ENCODE measurements at regions not wholly inside any gene's neighbourhood (a gene's known extent, or its start where the extent isn't known, plus 50 kb on each side); places are given as distances from the start of the nearest gene placed in this dataset.

DNA sequence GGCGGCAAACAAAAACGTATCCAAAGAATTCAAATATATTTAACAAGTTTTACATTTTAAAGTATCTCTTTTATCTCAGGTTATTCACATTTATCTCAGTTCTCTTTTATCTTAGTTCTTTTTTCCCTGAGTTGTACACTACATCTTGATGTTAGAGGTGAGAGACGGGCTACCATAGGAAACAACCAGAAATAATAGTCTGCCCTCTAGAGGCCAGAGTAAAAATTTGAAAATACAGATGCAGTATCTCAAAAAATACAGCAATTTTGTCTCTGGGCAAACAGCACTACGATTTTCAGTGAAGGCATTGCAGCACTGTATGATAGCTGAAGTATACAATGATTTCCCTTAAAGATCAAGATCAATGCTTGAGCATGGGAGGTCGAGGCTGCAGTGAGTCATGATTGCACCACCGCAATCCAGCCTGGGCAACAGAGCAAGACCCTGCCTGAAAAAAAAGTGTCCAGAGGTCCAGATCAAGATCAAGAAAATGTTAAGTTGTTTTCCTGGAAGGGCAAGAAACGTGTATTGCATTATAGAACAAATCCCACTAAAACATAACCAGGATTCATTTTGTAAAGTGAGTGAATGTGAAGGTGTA, 82.6 kb upstream of the ATP11B start:
- peak; percentile 73 for DNase-seq

DNA sequence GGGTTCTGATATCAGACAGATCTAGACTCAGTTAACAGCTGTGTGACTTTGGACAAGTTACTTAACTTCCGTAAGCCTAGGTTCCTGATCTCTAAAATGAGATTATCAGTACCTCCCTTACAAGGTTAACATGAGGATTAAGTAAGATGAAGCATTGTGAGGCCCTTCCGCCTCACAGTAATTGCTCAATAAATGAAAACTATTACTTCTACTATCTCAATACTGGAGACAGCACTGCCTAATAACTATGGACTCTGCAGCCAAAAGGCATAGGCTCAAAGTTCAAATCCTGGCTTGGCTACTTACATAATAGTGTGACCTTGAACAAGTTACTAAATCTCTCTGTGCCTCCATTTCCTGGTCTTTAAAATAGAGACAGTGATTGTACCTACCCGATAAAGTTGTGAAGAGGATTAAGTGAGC, 82.0 kb upstream of the ATP11B start:
- DNase-seq, result no peak

DNA sequence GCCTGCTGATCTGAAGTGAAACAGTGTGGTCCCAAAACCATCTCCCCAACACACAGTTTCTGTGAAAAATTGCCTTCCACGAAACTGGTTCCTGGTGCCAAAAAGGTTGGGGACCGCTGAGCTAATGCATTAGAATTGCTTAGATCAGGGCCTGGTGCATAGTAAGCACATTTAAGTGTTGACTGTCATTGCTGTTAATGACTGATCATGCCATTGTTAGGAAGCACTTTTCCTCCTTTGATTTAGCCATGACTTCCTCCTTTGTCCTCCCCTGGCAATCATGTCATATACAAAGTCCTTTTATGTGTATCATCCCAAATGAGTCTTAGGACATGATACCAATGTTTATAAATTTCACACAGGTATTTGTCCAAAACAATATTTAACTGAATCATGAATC, 81.5 kb upstream of the ATP11B start:
- no peak for DNase-seq

DNA sequence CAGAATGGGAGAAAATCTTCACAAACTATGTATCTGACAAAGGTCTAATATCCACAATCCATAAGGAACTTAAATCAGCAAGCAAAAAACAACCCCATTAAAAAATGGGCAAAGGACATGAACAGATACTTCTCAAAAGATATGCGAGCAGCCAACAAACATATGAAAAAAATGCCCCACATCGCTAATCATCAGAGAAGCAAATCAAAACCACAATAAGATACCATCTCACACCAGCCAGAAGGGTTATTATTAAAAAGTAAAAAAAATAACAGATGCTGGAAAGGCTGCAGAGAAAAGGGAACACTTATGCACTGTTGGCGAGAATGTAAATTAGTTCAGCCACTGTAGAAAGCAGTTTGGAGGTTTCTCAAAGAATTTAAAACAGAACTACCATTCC, 80.2 kb upstream of the ATP11B start:
- no peak for DNase-seq

DNA sequence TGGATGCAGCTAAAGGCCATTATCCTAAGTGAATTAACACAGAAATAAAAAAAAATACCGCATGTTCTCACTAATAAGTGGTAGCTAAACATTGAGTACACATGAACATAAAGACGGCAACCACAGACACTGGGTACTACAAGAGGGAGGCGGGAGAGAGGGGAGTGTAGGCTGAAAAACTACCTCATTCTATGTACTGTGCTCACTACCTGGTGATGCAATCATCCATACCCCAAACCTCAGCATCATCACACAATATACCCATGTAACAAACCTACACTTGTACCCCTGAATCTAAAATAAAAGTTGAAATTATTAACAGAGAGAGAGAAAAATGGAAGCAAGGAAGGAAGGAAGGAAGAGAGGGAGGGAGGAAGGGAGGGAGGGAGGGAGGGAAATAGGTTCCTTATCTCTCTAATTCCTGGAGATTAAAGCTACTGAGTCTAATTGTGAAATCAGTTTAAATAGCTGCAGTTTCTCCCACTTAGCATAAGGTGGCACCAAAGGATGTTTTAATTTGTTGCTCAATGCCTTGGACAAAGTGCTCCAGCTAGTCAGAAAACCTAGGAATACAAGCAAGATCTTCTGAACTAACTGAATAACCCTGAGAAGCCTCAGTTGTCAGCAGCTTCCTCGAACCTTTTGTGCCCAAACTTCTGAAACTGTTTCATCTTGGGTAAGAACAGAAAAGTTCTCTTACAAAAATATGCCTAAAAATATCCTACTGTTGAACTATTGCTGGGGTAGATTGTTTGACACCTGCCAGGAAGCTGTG, 79.4 kb upstream of the ATP11B start:
- peak; percentile 86 for DNase-seq

DNA sequence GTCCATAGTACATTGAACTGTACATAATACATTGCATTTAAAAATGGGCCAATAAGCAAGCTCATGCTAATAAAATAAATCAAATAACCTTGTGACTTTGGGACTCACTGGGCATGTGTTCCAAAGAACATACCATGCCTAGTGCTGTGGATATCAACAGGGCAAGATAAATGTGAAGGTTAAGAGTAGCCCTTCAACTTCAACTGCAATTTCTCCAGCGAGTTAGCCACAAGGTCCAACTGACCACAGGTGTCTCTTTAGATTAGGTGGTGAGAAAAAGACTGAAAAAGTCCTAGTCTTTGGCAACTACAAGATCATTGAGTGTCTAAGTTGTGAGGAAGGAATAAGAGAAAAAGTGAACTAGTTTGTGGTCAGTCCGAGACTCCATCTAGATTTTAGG, 78.3 kb upstream of the ATP11B start:
- no peak for DNase-seq

DNA sequence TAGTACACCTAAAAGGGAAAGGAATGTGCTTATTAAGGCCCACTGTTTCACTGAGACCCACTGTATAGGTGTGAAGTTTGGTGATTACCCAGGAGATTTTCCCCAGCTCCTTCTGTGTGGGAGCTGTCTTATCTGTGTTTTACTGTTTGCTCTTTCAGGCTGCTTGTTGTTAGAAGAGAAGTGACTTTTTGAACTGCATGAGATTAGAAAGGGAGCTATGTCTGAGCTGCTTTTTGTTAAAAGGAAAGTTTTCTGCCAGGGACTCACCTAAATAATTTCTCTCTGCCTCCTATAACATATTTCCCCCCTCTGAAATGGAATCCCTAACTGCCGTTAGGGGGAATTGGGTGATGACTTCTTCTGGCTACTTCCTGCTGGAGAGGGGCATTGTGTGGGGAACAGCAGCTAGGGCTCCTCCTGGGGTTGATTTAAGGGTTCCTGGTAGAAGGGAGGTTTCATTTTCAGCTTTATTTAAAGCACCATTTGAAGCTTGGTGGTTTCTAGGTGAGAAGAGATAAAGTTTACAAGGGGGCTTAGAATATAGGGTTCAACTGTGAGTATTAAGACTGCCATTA, 77.1 kb upstream of the ATP11B start:
- no peak for DNase-seq

DNA sequence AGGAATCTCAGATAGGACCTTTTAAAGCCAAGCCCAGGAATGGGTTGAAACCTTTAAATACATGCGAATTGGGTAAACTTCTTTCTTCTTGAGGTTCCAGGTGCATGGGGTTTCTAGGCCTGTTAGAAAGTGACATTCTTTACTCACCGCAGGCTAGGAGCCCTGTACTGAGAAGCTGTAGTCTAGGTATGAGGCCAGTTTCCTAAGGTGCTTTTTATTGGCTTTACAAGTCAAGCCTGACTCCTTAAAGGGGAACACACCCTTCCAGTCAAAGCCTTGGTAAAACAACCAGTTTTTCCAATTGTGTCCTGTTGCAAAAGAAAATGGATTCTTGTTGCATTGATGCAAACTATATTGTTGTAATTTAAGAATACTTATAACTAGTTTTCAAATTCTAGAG, 76.1 kb upstream of the ATP11B start:
- no peak for DNase-seq

DNA sequence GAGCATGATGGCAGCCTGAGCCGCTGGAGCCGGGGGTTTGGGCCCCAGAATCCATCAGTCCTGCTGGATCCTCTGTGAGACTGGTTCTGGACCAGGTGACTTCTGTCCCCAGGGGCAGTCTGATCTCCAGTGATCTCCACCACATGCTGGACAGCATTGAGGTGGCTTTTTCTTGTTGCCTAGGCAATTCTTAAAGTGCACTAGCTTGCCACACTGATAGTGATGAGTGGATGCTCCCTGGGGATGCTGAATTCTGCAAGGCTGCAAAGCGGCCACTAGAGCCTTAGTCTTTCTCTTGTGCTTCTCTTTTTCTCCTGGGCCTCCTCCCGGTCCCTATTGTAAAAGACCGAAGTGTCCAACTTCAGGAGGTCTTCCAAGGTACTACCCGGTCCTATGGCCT, 70.4 kb upstream of the ATP11B start:
- no peak for DNase-seq

DNA sequence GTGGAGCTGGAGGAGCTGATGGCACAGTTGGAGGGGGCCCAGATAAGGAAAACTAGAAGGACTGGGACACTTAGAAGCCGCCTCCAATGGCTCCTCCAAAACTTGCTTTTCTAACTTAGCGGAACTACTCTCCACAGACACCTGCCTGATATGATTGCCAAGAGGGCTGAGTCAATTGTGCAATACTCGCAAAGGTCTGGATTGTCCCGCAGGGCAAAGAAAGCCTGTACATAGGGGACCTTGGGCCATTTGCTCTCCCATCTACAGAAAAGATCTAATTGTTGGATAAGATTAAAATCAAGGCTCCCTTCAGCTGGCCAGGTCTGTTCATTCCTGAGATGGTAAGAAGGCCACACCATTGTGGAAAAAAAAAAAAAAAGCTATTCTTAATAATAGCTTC, 69.7 kb upstream of the ATP11B start:
- no peak for DNase-seq

DNA sequence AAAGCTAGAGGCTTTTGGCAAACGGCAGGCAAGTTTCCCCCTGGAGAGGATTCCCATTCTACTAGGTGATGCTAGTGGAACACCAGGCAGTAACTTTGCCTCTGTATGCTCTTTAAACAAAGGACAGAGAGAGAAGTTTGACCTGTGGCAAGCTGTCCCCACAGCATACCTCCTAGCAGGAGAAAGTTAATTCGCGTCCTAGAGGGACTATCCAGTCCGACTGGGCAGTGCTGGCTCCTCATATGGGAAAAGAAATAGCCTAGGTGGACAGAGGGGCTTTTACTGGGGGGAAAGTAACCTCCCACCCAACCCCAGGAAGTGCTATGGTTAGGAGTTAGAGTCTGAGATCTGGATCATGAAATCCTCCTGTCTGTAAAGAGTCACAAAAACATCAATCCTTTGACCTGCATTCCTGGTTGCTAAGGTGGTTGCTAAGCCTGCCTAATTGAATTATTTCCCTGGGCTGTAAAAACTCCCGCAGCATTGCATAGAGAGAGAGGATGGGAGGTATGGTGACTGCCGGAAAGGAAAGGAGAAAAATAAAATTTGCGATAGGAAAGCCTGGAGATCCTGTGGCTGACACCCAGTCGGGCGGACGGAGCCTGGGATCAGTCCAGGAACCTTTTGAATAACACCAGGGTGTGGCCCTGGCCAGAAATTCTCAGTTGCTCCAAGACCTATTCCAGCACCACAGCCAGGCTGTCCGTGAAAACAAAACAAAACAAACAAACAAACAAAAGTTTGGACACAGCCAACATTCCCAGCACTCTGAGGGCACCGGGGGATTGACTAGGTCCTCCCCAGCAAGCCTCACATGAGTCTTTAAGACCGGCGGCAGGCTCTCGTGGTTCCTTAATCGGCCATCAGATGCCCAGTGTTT, 67.7 kb upstream of the ATP11B start:
- no peak for DNase-seq

DNA sequence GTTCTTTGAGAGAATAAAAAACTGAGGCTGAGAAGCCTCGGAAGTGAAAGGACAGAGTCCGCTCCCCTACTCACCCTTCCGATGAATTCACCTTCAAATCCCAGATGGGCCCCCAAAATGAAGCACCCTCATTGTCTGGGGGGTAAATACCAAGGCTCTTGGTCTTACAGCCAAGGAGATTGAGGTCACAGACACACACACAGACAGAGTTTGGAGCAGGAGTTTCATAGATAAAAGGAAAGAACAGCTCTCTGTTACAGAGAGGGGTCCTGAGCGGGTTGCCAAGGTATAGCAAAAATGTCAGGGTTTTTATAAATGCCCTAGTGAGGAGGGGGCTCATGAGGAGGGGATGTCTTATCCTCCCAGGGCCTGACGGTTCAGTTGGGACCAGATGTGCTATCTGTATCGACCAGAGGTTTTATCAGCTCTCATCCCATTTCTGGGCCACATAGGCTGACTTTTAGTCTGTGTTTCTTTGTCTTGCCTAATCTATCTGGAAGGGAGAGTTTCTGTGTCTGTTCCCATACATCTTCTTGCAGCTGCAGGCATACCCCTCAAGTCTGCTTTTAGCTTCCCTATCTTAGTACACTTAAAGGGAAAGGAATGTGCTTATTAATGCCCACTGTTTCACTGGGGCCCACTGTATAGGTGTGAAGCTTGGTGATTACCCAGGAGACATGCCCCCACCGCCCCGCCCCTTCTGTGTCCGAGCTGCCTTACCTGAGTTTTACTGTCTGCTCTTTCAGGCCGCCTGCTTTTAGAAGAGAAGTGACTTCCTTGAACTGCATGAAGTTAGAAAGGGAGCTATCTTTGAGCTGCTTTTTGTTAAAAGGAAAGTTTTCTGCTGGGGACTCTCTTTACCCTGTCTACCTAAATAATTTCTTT, 66.8 kb upstream of the ATP11B start:
- no peak for DNase-seq

DNA sequence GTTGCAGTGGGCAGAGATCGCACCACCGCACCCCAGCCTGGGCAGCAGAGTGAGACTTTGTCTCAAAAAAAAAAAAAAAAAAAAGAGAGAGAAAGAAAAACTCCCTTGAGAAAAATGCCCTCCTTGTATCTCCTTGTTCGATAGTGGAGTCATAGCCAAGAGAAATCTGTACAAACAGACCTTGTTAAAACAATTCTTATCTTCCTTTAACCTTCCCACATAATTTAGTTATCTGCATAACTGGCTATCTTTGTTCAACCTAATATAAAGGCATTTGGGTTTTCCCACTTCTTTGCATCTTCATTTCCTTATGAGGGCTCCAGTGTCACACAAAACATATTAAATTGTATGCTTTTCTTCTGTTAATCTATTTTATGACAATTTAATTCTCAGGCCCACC, 65.1 kb upstream of the ATP11B start:
- DNase-seq, result no peak

DNA sequence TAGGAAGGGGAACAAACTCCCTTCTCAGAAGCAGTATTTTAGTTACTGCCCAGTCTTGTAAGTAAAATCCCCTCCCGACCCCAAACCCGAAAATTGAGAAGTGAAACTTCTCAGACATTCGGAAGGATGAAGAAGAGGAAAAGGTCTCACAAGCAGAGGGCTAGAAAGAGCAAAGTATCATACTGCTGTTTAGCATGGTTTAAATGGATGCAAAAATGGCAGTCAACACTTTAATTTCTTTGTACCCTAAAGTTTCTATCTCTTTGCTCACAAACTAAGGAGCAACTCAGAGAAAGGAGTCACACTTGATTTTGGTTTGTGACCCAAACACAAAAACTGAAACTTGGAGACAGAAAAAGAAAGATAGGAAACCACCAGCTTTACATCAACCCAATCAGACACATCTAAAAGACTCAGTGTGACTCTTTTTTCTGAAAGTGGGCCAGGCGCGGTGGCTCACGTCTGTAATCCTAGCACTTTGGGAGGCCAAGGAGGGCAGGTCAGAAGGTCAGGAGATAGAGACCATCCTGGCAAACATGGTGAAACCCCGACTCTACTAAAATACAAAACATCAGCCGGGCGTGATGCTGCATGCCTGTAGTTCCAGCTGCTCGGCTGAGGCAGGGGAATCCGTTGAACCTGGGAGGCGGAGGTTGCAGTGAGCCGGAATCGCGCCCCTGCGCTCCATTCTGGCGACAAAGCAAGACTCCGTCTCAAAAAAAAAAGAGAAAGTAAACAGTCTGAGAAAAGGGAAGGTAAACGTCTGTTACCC, 63.2 kb upstream of the ATP11B start:
- peak; percentile 21 for DNase-seq

DNA sequence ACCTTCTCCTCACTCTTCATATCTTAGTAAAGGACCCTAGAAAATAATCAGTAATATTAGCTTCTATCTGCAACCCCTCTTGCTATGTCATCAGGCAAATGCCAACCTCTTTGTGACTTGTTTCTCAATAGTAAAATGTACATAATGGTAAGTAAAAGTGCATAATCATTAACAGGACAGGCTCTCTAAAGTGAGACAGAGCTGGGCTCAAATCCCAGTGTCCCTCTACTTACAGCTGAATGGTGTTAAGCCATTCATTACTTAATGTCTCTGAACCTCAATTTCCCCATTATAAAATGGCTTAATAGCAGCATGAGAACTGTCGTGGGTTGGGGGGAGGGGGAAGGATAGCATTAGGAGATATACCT, 62.6 kb upstream of the ATP11B start:
- DNase-seq, result no peak

DNA sequence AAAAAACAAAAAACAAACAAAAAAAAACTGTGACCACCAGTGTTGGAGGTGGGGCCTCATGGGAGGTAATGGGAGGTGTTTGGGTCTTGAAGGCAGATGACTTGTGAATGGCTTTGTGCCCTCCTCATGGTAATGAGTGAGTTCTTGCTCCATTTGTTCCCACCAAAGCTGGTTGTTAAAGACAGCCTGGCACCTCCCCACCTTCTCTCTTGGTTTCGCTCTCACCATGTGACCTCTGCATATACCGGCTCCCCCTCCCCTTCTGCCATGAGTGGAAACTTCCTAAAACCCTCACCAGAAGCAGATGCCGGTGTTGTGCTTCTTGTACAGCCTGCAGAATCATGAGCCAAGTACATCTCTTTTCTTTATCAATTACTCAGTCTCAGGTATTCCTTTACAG, 61.5 kb upstream of the ATP11B start:
- no peak for DNase-seq

DNA sequence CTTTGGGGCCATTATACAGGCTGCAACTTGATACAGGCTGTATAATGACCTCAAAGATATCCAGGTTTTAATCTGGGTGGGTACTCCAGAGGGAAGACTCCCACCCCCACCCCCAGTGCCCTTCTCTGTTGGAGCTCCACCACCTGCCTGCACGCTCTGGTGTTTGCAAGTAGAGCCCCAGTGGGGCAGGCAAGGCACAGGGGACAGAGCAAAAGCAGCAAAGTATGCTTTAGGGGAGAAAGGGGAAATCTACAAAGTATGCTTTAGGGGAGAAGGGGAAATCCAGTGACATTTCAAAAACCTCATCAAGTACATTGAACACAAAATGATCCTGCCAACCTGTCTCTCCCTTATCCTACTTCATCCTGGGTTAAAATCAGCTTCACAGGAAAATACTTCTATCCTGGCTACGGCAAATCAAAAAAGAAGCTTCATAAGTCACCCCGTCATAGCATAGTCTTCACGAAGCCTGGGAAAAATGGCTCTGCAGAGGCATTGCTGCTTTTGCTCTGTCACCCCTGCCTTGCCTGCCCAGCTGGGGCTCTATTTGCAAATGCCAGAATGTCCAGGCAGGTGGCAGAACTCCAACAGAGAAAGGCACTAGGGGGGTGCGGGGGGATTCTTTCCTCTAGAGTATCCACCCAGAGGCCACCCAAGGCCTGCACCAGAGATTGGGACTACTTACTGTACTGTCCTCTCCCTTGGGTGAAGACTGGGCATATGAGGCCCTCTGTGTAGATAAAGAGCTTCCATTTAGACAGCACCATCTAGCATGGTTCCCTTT, 60.9 kb upstream of the ATP11B start:
- DNase-seq, result no peak

DNA sequence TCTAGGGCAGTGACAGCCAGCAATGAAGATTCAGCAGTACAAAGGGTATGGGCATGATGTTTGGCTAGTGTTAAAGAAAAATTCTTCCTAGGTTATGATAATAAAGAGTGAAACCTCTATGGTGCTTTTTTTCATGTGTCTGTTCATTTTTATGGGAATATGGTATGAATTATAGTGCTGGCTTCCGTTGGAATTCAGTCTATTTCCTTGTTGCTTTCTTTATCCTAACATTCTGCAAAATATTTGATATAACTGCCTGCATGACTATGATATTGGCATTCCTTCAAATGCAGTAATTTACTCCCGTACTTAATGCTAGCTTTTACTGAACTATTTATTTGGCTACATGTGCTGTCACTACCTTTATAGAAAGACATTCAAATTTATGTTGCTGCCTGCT, 57.6 kb upstream of the ATP11B start:
- DNase-seq, result no peak

DNA sequence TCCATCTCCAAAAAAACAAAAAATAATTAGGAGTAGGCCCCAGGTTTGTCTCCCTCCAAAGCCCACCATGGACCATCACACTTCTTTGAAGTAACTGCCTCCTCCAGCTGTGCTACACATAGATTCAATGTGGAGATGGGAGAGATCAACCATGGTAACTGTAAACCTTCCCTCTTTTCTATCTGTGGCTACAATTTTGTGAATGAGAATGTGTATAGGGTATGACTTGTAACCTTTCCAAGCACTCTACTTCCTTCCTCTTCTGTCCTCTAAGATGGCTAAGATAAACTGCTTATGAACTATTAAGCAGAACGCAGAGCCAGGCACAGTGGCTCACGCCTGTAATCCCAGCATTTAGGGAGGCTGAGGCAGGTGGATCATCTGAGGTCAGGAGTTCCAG, 55.5 kb upstream of the ATP11B start:
- no peak for DNase-seq

DNA sequence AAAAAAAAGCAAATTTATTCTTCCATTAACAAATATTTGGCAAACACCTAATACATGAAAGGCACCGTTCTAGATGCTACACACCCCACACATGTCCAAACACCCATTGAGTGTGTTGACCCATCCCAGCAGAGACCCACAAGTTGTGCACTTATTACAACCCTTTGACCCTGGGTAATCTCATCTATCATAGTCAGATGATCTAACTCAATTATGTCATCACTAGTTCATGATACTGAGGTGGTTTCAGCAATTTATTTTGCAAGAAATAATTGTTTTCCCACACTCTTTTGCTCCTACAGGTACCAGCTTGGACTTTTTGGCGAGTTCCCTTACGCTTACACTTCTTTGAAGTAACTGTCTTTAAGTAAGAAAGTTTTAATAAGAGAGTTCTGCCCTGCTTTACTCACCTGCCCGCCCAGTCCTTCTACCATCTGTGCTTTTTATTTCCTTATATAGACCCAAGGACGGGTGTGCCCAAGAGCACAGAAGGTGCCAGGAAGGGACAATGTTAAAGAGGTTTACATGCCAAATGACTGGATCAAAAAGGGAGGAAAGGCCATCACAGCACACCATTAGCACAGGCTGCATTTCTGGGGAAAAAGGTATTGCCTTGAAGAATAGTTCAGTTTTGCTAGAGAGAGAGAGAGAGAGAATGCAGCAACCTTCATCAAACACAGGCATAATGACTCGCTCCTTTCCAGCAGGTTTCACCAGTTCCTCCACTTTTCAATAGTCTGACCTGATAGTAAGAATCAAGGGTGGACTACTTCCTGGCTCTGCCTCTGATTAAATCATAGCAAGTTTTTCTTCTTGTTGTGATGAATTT, 54.5 kb upstream of the ATP11B start:
- DNase-seq, result no peak

All from NCI-H1105 treated with DMSO at 0.1 percent for 48 hours (cell line).